HFFc6 (cell line): ENCODE measurements at regions not wholly inside any gene's neighbourhood (a gene's known extent, or its start where the extent isn't known, plus 50 kb on each side); places are given as distances from the start of the nearest gene placed in this dataset.

ENCODE experiments used
- DNase-seq: peaks from one replicate; pipeline ENCODE4 v3.0.0-alpha.2; 2018
- H3K27ac Mint-ChIP-seq: 2 replicates; pipeline ENCODE4 v1.8.0; 2020; ENCODE audit warnings: mild to moderate bottlenecking, mixed read lengths
- H3K27me3 Mint-ChIP-seq: 2 replicates; pipeline ENCODE4 v1.8.0; 2021; ENCODE audit warnings: mild to moderate bottlenecking, moderate library complexity, mixed read lengths; ENCODE audit not compliant: insufficient read depth
- H3K36me3 Mint-ChIP-seq: 2 replicates; pipeline ENCODE4 v1.8.0; 2021; ENCODE audit warnings: low read depth, mixed read lengths
- H3K4me1 Mint-ChIP-seq: 2 replicates; pipeline ENCODE4 v1.8.0; 2020; ENCODE audit warnings: low read depth, mixed read lengths
- H3K4me3 Mint-ChIP-seq: 2 replicates; pipeline ENCODE4 v1.8.0; 2020; ENCODE audit warnings: mild to moderate bottlenecking, moderate library complexity, mixed read lengths
- H3K9me3 Mint-ChIP-seq: 2 replicates; pipeline ENCODE4 v1.8.0; 2020; ENCODE audit warnings: mild to moderate bottlenecking, mixed read lengths
- CTCF ChIP-seq: fragments of 200-600 bp; sonication (generic); IDR thresholded peaks from 2 replicates; pipeline ENCODE4 v1.5.0; 2021; ENCODE audit warnings: antibody characterized with exemption, mild to moderate bottlenecking

- Mint-ChIP-seq H3K4me1 (no peaks in the 10 kb centered on the region), H3K27ac (no peak overlapping the region), H3K4me3 (no peak overlapping the region), H3K36me3 (peaks cover 12% of the 10 kb centered on the region), H3K9me3 (peaks cover 66% of the 10 kb centered on the region), H3K27me3 (peaks cover 5% of the 10 kb centered on the region)
- DNase-seq, result no peak
- TF ChIP-seq CTCF, result no peak
Measured at GRCh38 chr14:104286086-104286485, 147.7 kb downstream of the KIF26A start.

- Mint-ChIP-seq H3K27ac (no peak overlapping the region), H3K36me3 (peaks cover 12% of the 10 kb centered on the region), H3K9me3 (peaks cover 66% of the 10 kb centered on the region), H3K27me3 (peaks cover 5% of the 10 kb centered on the region), H3K4me3 (no peak overlapping the region), H3K4me1 (no peaks in the 10 kb centered on the region)
- no peak for DNase-seq
- no peak for TF ChIP-seq CTCF
Measured at GRCh38 chr14:104286496-104286895, 148.1 kb downstream of the KIF26A start.

DNA sequence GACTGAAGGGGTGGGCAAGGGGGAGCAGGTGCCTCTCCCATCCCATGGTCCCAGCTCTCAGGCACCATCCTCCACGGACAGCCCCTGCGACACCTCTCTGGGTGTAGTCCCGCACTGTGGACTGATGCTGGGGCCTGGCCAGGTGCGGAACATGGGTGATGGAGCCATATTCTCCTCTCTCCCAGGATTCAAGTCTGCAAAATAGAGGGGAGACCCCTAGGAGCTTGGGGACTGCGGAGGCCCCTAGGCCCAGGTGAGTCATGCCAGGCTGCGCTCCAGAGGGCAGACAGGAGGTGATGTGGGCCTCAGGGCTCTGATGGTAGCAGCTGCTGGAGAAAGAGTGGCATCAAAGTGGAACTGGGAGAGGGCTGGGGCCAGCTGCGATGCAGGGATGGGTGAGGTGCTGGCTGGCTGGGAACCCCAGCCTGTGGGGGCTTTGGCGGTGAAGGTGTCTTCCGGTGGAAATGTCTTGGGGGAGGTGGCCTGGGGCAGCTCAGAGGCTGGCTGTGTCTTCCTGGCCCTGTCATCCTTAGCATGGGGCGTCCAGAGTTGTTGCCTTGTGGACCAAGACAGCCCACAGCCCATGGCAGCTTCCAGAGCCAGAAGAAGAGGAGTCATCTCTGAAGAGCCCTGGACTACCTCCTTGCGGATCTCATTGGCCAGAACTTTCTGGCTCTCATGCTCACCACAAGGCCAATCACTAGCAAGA lies 149.1 kb downstream of the KIF26A start:
- Mint-ChIP-seq H3K4me3 (no peak overlapping the region), H3K9me3 (peaks cover 61% of the 10 kb centered on the region), H3K27ac (no peak overlapping the region), H3K27me3 (peaks cover 5% of the 10 kb centered on the region), H3K36me3 (peaks cover 12% of the 10 kb centered on the region), H3K4me1 (no peaks in the 10 kb centered on the region)
- TF ChIP-seq CTCF, result no peak
- DNase-seq, result no peak

GRCh38 chr14:104288272-104288671 lies 149.9 kb downstream of the KIF26A start:
- Mint-ChIP-seq H3K36me3 (peaks cover 12% of the 10 kb centered on the region), H3K27ac (no peak overlapping the region), H3K9me3 (peaks cover 54% of the 10 kb centered on the region), H3K4me1 (no peaks in the 10 kb centered on the region), H3K27me3 (peaks cover 4% of the 10 kb centered on the region; the same call in 1 of the 2 replicates), H3K4me3 (no peak overlapping the region)
- DNase-seq, result no peak
- TF ChIP-seq CTCF, result no peak

DNA sequence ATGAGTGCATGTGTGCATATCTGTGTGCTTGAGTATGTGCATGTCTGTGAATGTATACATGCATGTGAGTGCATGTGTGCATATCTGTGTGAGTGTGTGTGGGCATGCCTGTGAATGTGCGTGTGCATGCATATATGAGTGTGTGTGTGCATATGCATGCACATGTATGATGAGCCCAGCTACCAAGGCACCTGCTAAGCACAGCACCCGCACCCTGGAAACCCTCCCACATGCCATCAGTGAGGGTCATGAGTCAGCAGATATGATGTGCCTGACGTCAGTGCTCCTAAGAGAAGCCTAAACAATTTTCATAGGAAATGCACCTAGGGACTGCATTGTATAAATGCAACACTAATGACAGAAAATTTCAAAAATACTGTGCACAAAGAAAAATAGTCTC lies 151.1 kb downstream of the KIF26A start:
- no peak for TF ChIP-seq CTCF
- Mint-ChIP-seq H3K27me3 (peaks cover 4% of the 10 kb centered on the region; the same call in 1 of the 2 replicates), H3K36me3 (peaks cover 16% of the 10 kb centered on the region), H3K4me3 (no peak overlapping the region), H3K4me1 (no peaks in the 10 kb centered on the region), H3K9me3 (peaks cover 54% of the 10 kb centered on the region), H3K27ac (no peak overlapping the region)
- DNase-seq, result no peak
